ENCODE measurements at regions not wholly inside any gene's neighbourhood (a gene's known extent, or its start where the extent isn't known, plus 50 kb on each side); places are given as distances from the start of the nearest gene placed in this dataset.

DNA sequence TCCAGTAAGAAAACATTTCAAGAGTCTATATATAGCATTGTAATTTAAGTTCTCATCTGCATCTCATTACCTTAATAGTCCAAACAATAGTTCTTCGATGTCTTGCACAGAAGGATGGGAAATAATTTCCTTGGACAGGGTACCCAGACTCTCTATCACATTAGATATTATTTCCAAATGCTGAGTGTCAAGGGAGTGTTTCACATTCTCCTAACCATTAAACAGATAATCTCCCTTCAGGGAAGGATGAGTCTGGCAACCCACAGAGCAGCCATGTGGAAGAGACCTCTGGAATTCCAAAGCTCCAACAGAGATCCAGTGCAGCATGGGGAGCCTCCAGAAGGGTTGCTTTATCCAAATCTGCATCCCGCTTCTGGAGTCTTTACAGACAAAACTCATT is 89.6 kb downstream of the FZD1 start:
- no peaks in the 10 kb centered on the region for H3K36me3 Mint-ChIP-seq (ENCODE audit: low read depth)
- ChIA-PET CTCF (no interaction called here), POLR2A (no interaction called here)
- peaks cover 2% of the 10 kb centered on the region for H3K27me3 Mint-ChIP-seq
- H3K4me1 Mint-ChIP-seq, result no peaks in the 10 kb centered on the region
- no peaks in the 10 kb centered on the region for H3K9me3 Mint-ChIP-seq
- TF ChIP-seq, protein P1, sequence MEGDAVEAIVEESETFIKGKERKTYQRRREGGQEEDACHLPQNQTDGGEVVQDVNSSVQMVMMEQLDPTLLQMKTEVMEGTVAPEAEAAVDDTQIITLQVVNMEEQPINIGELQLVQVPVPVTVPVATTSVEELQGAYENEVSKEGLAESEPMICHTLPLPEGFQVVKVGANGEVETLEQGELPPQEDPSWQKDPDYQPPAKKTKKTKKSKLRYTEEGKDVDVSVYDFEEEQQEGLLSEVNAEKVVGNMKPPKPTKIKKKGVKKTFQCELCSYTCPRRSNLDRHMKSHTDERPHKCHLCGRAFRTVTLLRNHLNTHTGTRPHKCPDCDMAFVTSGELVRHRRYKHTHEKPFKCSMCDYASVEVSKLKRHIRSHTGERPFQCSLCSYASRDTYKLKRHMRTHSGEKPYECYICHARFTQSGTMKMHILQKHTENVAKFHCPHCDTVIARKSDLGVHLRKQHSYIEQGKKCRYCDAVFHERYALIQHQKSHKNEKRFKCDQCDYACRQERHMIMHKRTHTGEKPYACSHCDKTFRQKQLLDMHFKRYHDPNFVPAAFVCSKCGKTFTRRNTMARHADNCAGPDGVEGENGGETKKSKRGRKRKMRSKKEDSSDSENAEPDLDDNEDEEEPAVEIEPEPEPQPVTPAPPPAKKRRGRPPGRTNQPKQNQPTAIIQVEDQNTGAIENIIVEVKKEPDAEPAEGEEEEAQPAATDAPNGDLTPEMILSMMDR (IDR thresholded peaks at IDR 0.05), result no peak
- ATAC-seq (ENCODE audit: low read depth) (no peak), DNase-seq (no peak)
- no peak overlapping the region for H3K4me3 Mint-ChIP-seq
- H3K27ac Mint-ChIP-seq, result no peak overlapping the region
- intact Hi-C loops (cut with micrococcal nuclease), result no loop called here

DNA sequence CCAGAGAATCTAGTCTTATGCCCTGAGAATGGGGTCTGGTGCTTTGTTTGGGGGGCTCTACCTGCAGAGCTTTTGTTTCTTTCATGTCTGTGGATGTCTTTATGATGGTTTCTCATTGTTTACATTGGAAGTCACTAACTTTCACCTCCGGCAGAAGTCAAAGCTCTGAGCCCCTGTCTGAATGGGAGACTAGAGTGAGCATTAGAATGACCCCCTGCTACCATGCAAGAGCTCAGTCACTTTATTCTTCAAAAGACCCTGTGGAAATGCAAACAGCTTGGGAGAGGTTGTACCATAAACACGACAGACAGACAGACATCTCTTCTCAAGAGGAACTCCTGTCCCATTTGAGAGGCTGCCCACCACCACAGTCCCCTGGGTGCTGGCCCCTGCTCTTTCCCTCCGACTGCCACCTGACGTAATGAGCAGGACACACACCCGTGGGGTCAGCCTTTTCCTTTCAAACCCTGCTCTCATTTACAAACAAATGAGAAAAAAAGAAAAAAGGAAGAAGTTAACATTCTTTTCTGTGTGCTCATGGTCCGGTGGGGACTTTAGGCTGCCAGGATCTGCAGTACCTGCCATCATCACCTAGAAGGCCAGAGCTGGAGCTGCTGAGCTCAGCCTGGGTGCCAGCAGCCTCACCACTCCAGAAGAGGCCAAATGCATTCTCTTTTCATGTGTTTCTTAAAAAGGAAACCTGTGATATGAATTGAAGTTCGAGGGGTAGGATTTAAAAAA is 91.6 kb downstream of the FZD1 start:
- Mint-ChIP-seq H3K36me3 (ENCODE audit: low read depth) (no peaks in the 10 kb centered on the region), H3K9me3 (no peaks in the 10 kb centered on the region), H3K4me1 (no peaks in the 10 kb centered on the region), H3K27ac (no peak overlapping the region), H3K4me3 (no peak overlapping the region), H3K27me3 (peaks cover 6% of the 10 kb centered on the region)
- ChIA-PET POLR2A (no interaction called here), CTCF (no interaction called here)
- DNase-seq (no peak), ATAC-seq (ENCODE audit: low read depth) (no peak)
- TF ChIP-seq, protein P1 (IDR thresholded peaks at IDR 0.05), result no peak
- intact Hi-C loops (cut with micrococcal nuclease), result no loop called here

DNA sequence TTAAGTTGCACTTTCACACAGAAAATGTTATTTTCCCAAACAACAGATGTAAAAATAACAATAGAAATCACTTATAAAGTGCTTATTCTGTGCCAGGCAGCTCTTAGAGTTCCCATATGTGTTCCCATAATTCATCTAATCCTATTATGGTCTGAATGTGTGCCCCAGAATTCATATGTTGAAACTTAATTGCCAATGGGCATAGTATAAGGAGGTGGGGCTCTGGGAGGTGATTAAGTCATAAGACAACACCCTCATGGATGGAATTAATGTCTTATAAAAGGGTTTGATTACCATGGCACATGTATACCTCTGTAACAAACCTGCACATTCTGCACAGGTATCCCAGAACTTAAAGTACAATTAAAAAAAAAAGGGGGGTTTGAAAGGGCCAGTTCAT is 92.7 kb downstream of the FZD1 start:
- Mint-ChIP-seq H3K27ac (no peak overlapping the region), H3K36me3 (ENCODE audit: low read depth) (no peaks in the 10 kb centered on the region), H3K4me3 (no peak overlapping the region), H3K4me1 (no peaks in the 10 kb centered on the region), H3K9me3 (no peaks in the 10 kb centered on the region), H3K27me3 (peaks cover 6% of the 10 kb centered on the region)
- no peak for DNase-seq
- intact Hi-C loops (cut with micrococcal nuclease), result no loop called here
- ChIA-PET POLR2A (no interaction called here), CTCF (no interaction called here)
- TF ChIP-seq, protein P1 (IDR thresholded peaks at IDR 0.05), result no peak
- ATAC-seq (ENCODE audit: low read depth), result no peak

DNA sequence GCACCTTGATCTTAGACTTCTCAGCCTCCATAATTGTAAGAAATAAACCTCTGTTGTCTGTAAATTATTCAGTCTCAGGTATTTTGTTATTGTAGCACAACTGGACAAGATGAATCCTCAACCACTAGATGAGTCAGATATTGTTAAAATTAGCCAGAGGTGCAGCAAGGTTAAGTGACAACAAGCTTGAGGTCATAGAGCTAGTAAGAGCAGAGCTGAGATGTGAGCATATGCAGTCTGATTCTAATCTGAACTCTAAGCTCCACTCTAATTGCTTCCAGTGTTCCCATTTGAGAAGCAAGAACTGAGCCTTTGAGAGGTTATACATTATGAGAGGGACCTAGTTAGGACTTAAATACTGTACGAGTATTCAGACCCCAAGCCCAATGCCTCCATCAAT is 93.1 kb downstream of the FZD1 start:
- intact Hi-C loops (cut with micrococcal nuclease), result no loop called here
- ChIA-PET POLR2A (no interaction called here), CTCF (no interaction called here)
- H3K27ac Mint-ChIP-seq, result no peak overlapping the region
- ATAC-seq (ENCODE audit: low read depth) (no peak), DNase-seq (no peak)
- H3K27me3 Mint-ChIP-seq, result peaks cover 10% of the 10 kb centered on the region
- no peaks in the 10 kb centered on the region for H3K4me1 Mint-ChIP-seq
- H3K36me3 Mint-ChIP-seq (ENCODE audit: low read depth), result no peaks in the 10 kb centered on the region
- H3K4me3 Mint-ChIP-seq, result no peak overlapping the region
- no peaks in the 10 kb centered on the region for H3K9me3 Mint-ChIP-seq
- TF ChIP-seq, protein P1 (IDR thresholded peaks at IDR 0.05), result no peak

DNA sequence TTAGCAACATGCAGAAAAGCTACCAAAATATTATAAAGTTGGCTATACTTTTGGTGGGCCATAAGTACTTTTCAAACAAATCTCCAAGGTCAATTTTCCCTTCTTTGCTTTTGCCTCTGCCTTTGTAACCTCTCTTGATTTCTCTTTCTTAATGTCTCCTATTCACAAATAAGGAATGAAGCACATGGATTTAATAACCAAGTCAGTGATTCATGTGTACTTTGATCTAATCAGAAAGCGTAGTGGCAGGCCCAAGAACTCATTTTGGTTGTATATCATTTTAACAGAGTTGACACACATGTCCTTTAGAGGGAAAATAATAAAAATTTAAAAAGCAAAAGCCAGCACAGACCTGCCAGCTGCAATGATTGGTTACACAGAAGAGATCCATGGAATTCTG is 93.7 kb downstream of the FZD1 start:
- ATAC-seq (ENCODE audit: low read depth), result no peak
- CTCF ChIA-PET, result no interaction called here
- H3K27ac Mint-ChIP-seq, result no peak overlapping the region
- H3K4me1 Mint-ChIP-seq, result no peaks in the 10 kb centered on the region
- intact Hi-C loops (cut with micrococcal nuclease), result no loop called here
- no peak overlapping the region for H3K4me3 Mint-ChIP-seq
- POLR2A ChIA-PET, result no interaction called here
- TF ChIP-seq, protein P1 (IDR thresholded peaks at IDR 0.05), result no peak
- H3K27me3 Mint-ChIP-seq, result peaks cover 10% of the 10 kb centered on the region
- DNase-seq, result no peak
- H3K9me3 Mint-ChIP-seq, result no peaks in the 10 kb centered on the region
- H3K36me3 Mint-ChIP-seq (ENCODE audit: low read depth), result no peaks in the 10 kb centered on the region
